OCI-LY1 (cell line): ENCODE measurements at regions not wholly inside any gene's neighbourhood (a gene's known extent, or its start where the extent isn't known, plus 50 kb on each side); places are given as distances from the start of the nearest gene placed in this dataset.

Experiments
- H2AFZ ChIP-seq: fragments of 200-600 bp; sonication (generic), shearing (Covaris generic); 2 replicates; pipeline ENCODE4 v1.6.0; 2014; ENCODE audit warnings: antibody characterized with exemption, mild to moderate bottlenecking, low read length
- H3F3A ChIP-seq: fragments of 200-600 bp; sonication (generic), shearing (Covaris generic); 2 replicates; pipeline ENCODE4 v1.6.0; 2014; ENCODE audit warnings: mild to moderate bottlenecking, antibody characterized with exemption, low read length, moderate library complexity; ENCODE audit not compliant: insufficient read depth
- H3K27ac ChIP-seq: fragments of 200-600 bp; sonication (generic); 2 replicates; pipeline ENCODE4 v1.5.1; 2014; ENCODE audit warnings: low read length, mixed run types, mild to moderate bottlenecking, low read depth; ENCODE audit not compliant: poor library complexity, severe bottlenecking
- H3K27me3 ChIP-seq: fragments of 200-600 bp; sonication (generic); 2 replicates; pipeline ENCODE4 v1.6.0; 2014; ENCODE audit warnings: antibody characterized with exemption, mild to moderate bottlenecking, low read length, moderate library complexity; ENCODE audit not compliant: insufficient read depth
- H3K36me3 ChIP-seq: fragments of 200-600 bp; sonication (generic); 2 replicates; pipeline ENCODE4 v1.6.1; 2014; ENCODE audit warnings: mild to moderate bottlenecking, antibody characterized with exemption, low read length, moderate library complexity, mixed read lengths; ENCODE audit not compliant: insufficient read depth
- H3K4me1 ChIP-seq: fragments of 200-600 bp; sonication (generic); 2 replicates; pipeline ENCODE4 v1.5.1; 2014; ENCODE audit warnings: mild to moderate bottlenecking, low read length, moderate library complexity; ENCODE audit not compliant: insufficient read depth, severe bottlenecking
- H3K4me2 ChIP-seq: fragments of 200-600 bp; sonication (generic), shearing (Covaris generic); 2 replicates; pipeline ENCODE4 v1.6.1; 2014; ENCODE audit warnings: low read length
- H3K4me3 ChIP-seq: fragments of 200-600 bp; sonication (generic); 2 replicates; pipeline ENCODE4 v1.5.1; 2014; ENCODE audit warnings: low read length, low read depth, mild to moderate bottlenecking, mixed read lengths; ENCODE audit not compliant: poor library complexity, severe bottlenecking
- H3K79me2 ChIP-seq: fragments of 200-600 bp; shearing (Covaris generic); 2 replicates; pipeline ENCODE4 v1.6.1; 2016; ENCODE audit warnings: mixed run types, low read length, mixed read lengths; ENCODE audit not compliant: insufficient read depth
- H3K9ac ChIP-seq: fragments of 200-600 bp; sonication (generic), shearing (Covaris generic); 2 replicates; pipeline ENCODE4 v1.6.1; 2014; ENCODE audit warnings: mild to moderate bottlenecking, low read length, mixed read lengths
- H3K9me2 ChIP-seq: fragments of 200-600 bp; sonication (generic), shearing (Covaris generic); 2 replicates; pipeline ENCODE4 v1.6.1; 2014; ENCODE audit warnings: low read depth, mild to moderate bottlenecking, low read length, mixed read lengths
- H3K9me3 ChIP-seq: fragments of 200-600 bp; shearing (Covaris generic); 2 replicates; pipeline ENCODE4 v1.6.1; 2014; ENCODE audit warnings: low read length, mixed read lengths
- H4K20me1 ChIP-seq: fragments of 200-600 bp; sonication (generic), shearing (Covaris generic); 2 replicates; pipeline ENCODE4 v1.6.0; 2016; ENCODE audit warnings: mild to moderate bottlenecking, low read length; ENCODE audit not compliant: insufficient read depth
- EZH2 ChIP-seq: fragments of 200-600 bp; sonication (generic), shearing (Covaris generic); IDR thresholded peaks from 2 replicates; pipeline ENCODE4 v1.8.0; 2017; ENCODE audit warnings: borderline replicate concordance, mixed run types, mild to moderate bottlenecking, antibody characterized with exemption, low read length, moderate library complexity, mixed read lengths
- TF ChIP-seq, protein P1 (sequence below): fragments of 200-600 bp; sonication (generic), shearing (Covaris generic); IDR thresholded peaks from 2 replicates; pipeline ENCODE4 v1.5.1; 2017; ENCODE audit warnings: mild to moderate bottlenecking, antibody characterized with exemption, low read length, moderate library complexity, mixed read lengths

DNA sequence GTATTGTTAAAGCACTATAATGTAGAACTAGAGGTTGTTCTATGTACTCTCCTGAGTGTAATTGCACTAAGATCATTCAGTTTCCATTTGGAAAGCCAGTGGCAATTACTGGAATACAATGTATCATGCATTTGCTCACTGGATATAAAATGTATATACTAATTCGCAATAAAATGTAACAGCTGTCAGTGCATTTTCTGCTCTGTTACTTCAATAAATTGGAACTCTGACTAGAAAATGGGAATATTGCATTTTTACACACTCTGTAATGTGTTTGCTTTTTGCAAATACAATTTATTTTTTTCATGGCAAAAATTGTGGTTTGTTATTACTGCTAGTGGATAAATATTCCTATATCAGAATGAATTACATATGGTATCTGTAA is 893.8 kb upstream of the POU3F3 start:
- Histone ChIP-seq H3K4me1 (no peaks in the 10 kb centered on the region), H3K79me2 (no peaks in the 10 kb centered on the region), H3K27ac (no peak overlapping the region), H2AFZ (no peak overlapping the region), H3K36me3 (no peaks in the 10 kb centered on the region), H3K9me3 (no peaks in the 10 kb centered on the region), H3K4me2 (no peak overlapping the region), H4K20me1 (no peaks in the 10 kb centered on the region), H3K4me3 (no peak overlapping the region), H3K9me2 (no peaks in the 10 kb centered on the region), H3F3A (no peaks in the 10 kb centered on the region), H3K27me3 (no peaks in the 10 kb centered on the region), H3K9ac (no peak overlapping the region)
- TF ChIP-seq EZH2 = no peak
- TF ChIP-seq, protein P1, sequence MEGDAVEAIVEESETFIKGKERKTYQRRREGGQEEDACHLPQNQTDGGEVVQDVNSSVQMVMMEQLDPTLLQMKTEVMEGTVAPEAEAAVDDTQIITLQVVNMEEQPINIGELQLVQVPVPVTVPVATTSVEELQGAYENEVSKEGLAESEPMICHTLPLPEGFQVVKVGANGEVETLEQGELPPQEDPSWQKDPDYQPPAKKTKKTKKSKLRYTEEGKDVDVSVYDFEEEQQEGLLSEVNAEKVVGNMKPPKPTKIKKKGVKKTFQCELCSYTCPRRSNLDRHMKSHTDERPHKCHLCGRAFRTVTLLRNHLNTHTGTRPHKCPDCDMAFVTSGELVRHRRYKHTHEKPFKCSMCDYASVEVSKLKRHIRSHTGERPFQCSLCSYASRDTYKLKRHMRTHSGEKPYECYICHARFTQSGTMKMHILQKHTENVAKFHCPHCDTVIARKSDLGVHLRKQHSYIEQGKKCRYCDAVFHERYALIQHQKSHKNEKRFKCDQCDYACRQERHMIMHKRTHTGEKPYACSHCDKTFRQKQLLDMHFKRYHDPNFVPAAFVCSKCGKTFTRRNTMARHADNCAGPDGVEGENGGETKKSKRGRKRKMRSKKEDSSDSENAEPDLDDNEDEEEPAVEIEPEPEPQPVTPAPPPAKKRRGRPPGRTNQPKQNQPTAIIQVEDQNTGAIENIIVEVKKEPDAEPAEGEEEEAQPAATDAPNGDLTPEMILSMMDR = no peak

DNA sequence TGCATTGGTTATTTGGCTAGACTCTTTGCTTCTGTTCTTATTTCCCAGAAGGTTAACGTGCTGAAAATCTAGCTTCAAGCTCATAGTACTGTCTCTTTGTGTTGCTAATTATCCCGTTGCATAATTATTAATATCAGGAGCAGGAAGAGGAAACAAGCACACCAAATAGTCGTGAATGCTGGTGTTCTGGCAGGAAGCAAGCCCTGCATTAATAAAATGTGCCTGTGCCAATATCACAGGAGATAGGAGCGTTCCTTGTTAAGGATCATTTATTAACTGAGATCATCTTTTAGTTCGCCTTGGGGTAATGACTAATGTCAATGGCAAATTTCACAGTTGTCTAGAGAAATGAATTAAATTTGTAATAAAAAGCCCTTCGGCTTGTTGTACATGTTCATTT is 893.0 kb upstream of the POU3F3 start:
- no peak overlapping the region for H3K27ac ChIP-seq
- H3K4me3 ChIP-seq = no peak overlapping the region
- no peaks in the 10 kb centered on the region for H4K20me1 ChIP-seq
- H3K9ac ChIP-seq = no peak overlapping the region
- H3K4me1 ChIP-seq = no peaks in the 10 kb centered on the region
- no peak overlapping the region for H2AFZ ChIP-seq
- H3K27me3 ChIP-seq = no peaks in the 10 kb centered on the region
- no peaks in the 10 kb centered on the region for H3K9me2 ChIP-seq
- H3K9me3 ChIP-seq = 0 out of 2 replicates have a peak, but pooled peaks cover 2% of the 10 kb centered on the region
- H3K36me3 ChIP-seq = no peaks in the 10 kb centered on the region
- no peak overlapping the region for H3K4me2 ChIP-seq
- no peaks in the 10 kb centered on the region for H3K79me2 ChIP-seq
- no peak for TF ChIP-seq EZH2
- TF ChIP-seq, protein P1 = no peak
- no peaks in the 10 kb centered on the region for H3F3A ChIP-seq

DNA sequence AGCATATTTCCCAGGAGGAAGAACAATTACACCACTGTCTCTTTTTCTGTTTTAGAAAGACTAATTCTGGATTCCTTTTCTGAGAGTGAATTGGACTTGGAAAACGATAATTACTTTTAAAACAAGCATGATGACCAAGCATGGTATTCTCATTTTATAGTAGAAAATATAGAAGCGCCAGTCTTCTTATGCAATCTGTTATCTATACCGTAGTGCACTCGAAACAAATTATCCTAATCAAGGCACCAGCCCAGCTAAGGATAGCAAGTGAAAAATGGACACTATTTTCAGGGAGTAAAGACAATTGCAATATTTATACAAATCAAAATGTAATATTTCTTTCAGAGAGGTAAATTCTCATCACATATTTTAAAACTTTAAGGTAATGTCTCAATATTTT is 892.1 kb upstream of the POU3F3 start:
- no peak overlapping the region for H3K27ac ChIP-seq
- H3K4me2 ChIP-seq = no peak overlapping the region
- no peak overlapping the region for H2AFZ ChIP-seq
- TF ChIP-seq, protein P1 = no peak
- no peak for TF ChIP-seq EZH2
- H4K20me1 ChIP-seq = no peaks in the 10 kb centered on the region
- H3K4me3 ChIP-seq = no peak overlapping the region
- H3K4me1 ChIP-seq = no peaks in the 10 kb centered on the region
- H3K27me3 ChIP-seq = no peaks in the 10 kb centered on the region
- H3K36me3 ChIP-seq = no peaks in the 10 kb centered on the region
- H3K9ac ChIP-seq = no peak overlapping the region
- no peaks in the 10 kb centered on the region for H3K9me2 ChIP-seq
- H3K9me3 ChIP-seq = 0 out of 2 replicates have a peak, but pooled peaks cover 3% of the 10 kb centered on the region
- H3K79me2 ChIP-seq = no peaks in the 10 kb centered on the region
- no peaks in the 10 kb centered on the region for H3F3A ChIP-seq
